HG02840 (cell line): ENCODE measurements at regions not wholly inside any gene's neighbourhood (a gene's known extent, or its start where the extent isn't known, plus 50 kb on each side); places are given as distances from the start of the nearest gene placed in this dataset.

Experiments used
- ATAC-seq: cut with Tn5 transposase; IDR thresholded peaks from one replicate; pipeline ENCODE4 v1.9.1; 2021; ENCODE audit warnings: mild to moderate bottlenecking, moderate library complexity, moderate number of reproducible peaks; ENCODE audit not compliant: unreplicated experiment, low FRiP score

GRCh38 chr1:195594322-195594721, 1013.9 kb downstream of the KCNT2 start:
- ATAC-seq, result no peak

- ATAC-seq, result no peak
These were observed 1016.1 kb downstream of the KCNT2 start for GRCh38 chr1:195591917-195592672.

- ATAC-seq, result no peak
These were observed 1017.6 kb downstream of the KCNT2 start for GRCh38 chr1:195590649-195591048.

DNA sequence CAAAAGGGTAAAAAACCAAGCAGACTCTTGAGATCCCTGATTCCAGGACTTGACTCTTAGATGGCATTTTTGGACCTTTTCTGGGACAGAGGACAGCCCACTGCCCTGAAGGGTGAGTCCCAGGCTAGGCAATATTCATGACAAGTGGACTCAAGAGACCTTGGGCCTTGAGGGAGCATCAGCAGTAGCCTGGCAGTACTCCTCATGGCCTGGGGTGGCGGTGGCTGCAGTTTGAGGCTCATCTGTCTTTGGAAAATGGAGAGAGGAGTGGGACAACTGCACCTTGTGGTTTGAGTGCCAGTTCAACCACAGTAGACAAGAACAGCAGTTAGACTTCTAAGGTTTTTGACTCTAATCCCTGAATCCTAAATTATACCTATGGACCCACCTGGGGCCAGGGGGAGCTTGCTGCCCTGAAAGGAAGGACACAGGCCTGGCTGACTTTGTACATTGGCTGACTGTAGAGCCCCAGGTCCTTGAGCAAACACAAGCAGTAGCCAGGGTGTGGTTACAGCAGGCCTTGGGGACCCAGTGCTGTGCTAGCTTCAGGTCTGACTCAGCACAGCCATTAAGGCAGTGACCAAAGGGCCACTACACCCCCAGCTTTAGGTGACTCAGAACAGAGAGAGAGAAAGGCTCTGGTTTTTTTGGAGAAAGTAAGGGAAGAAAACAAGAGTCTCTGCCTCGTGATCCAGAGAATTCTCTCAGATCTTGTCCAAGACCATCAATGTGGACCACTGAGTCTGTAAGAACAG, 1023.2 kb downstream of the KCNT2 start:
- no peak for ATAC-seq

- ATAC-seq, result no peak
These were observed 1027.3 kb downstream of the KCNT2 start for GRCh38 chr1:195580988-195581387.

DNA sequence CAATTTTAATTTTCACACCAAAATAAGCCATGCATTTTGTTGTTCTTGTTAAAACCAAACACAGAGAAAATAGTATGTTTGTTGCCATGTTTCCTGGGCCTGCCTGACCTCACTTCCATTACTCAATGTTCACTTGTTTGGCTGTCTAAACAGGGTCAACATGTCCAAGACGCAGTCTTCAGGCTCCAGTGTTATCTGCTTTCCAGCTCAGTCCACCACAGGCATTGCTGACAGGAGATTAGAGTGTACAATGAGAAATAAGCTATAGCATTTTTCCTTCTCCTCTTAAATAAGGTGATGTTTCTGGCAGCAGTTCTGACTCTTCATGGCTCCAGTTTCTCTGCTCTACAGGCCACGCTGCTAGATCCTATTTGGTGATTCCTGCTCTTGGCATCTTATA, 1030.5 kb downstream of the KCNT2 start:
- no peak for ATAC-seq

- no peak for ATAC-seq
These were observed 1031.6 kb downstream of the KCNT2 start for GRCh38 chr1:195576641-195577040.

- ATAC-seq, result no peak
These were observed 1033.7 kb downstream of the KCNT2 start for GRCh38 chr1:195574511-195574910.

- no peak for ATAC-seq
These were observed 1038.3 kb downstream of the KCNT2 start for GRCh38 chr1:195569934-195570333.

- no peak for ATAC-seq
These were observed 1039.9 kb downstream of the KCNT2 start for GRCh38 chr1:195568389-195568788.

DNA sequence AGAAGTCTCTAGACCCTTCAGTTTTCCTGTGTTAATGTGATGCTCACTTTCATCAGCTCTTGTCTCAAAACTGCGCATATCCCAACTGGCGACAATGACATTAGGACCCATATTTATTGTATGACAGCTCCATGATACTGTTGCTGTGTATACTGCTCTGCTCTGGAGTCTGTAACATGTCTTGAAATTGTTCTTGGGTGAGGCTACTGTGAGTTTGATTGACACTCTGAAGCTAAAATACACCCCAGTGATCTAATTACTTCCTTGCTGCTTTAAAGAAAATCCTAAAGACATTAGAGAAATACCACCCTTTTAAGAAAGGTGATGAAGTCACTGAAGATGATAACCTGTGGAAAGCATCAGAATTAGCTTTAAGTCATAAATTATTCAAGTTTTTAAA, 1046.2 kb downstream of the KCNT2 start:
- no peak for ATAC-seq

DNA sequence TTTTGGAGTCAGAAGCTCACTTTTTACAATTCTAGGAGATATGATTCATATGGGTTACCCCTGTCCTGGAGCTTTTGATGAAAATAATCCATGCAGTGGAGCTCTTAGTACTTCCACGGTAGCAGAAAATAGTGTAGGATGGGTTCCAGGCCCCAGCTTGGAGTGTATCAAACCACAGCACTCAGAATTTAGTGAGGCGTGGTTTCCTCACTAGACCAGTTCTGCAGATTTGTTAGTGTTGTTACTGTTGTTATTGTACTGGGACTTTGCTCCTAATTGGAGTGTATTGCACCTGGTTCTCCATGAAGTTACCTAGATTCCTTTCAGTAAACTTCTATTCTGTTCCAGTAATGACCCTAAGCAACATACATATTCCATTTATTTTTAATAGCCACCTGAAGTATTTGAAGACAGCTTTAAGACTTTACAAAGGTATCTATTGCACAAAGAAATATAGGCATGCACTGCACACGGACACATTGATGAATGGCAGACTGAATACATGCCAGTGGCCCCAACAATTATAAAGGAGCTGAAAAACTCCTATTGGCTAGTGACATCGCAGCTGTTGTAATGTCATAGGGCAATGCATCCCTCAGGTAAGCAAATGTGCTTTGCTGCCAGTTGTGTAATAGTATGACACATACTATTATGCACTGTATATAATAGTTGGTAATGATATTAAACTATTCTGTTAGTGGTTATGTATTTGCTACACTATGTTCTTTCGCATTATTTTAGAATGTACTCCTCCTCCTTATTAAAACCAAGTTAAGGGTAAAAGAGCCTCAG, 1058.0 kb downstream of the KCNT2 start:
- ATAC-seq, result no peak

- ATAC-seq, result no peak
These were observed 1077.3 kb downstream of the KCNT2 start for GRCh38 chr1:195530961-195531360.

GRCh38 chr1:195529881-195530280, 1078.4 kb downstream of the KCNT2 start:
- ATAC-seq, result no peak

GRCh38 chr1:195520757-195521156, 1087.5 kb downstream of the KCNT2 start:
- no peak for ATAC-seq

DNA sequence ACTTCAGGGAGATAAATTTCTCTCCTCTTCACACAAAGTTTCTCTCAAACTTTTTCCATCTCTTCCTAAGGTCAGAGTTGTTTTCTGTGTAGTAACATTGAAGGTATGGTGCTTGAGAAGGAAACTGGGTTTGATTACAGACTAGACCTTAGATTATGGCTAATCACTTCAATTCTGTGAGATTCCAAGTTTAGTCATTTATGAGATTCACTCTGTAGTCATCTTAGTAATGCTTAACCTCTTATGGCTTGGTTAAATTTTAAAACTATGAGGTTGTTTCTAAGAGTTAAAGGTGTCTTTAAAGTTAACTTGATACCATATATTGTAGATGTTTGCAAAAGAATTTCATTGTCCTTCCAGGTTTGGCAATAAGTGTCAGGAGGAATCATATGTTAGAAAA, 1092.2 kb downstream of the KCNT2 start:
- ATAC-seq, result no peak

- ATAC-seq, result no peak
These were observed 1096.7 kb downstream of the KCNT2 start for GRCh38 chr1:195511501-195511900.

DNA sequence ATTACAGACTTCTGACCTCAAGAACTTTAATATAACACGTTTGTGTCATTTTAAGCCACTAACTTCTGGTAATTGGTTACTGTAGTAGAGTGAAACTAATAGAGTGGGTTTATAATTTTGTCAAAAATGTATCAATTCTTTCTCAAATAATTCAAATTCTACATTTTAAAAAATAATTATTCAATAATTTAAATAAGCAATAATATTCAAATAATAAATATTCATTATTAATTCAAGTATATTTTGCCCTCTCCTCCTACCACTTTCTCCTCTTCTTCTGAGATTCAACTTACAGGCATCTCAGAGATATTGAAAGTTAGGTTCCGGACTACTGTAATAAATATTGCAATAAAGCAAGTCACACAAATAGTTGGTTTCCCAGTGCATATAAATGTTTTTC, 1107.1 kb downstream of the KCNT2 start:
- ATAC-seq, result no peak

DNA sequence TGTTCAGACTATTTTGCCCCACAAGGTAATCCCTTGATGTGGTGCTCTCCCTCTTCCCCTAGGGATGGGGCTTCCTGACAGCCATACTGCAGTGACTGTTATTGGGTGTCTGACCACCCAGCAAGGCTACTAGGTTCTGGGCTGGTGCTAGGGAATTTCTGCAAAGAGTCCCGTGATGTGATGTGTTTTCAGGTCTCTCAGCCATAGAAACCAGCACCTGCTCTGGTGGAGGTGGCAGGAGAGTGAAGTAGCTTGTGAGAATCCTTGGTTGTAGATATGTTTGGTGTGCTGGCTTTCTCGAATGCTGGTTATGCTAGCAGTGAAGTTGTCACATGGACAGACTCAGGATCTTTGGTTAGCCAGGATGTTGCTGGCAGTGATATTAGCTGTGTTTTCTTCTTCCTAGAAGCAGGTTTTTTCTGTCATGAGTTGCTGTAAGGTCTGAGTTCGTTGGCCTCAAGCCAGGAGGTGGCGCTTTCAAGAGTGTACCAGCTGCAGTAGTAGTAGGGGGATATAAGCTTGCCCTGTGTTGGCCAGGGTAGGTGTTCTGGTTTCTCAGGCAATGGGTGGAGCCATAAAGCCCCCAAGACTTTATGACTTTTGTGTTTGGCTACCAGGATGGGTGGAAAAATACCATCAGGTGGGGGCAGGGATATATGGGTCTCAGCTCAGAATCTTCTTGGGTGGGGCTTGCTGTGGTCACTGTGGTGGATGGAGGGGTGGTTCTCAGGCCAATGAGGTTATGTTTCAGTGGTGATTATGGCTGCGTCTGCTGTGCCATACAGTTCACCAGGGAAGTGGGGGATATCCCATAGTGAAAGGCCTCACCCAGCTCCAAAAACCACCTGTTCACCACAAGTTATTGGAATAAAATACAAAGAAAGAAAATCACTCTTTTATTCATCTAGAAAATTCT, 1112.3 kb downstream of the KCNT2 start:
- ATAC-seq, result no peak

- no peak for ATAC-seq
These were observed 1126.1 kb downstream of the KCNT2 start for GRCh38 chr1:195482137-195482536.
